M059J (cell line): ENCODE measurements at regions not wholly inside any gene's neighbourhood (a gene's known extent, or its start where the extent isn't known, plus 50 kb on each side); places are given as distances from the start of the nearest gene placed in this dataset.

Source experiments
- DNase-seq: peaks from one replicate; pipeline ENCODE4 v3.0.0-alpha.2; 2012; ENCODE audit warnings: low read depth

DNA sequence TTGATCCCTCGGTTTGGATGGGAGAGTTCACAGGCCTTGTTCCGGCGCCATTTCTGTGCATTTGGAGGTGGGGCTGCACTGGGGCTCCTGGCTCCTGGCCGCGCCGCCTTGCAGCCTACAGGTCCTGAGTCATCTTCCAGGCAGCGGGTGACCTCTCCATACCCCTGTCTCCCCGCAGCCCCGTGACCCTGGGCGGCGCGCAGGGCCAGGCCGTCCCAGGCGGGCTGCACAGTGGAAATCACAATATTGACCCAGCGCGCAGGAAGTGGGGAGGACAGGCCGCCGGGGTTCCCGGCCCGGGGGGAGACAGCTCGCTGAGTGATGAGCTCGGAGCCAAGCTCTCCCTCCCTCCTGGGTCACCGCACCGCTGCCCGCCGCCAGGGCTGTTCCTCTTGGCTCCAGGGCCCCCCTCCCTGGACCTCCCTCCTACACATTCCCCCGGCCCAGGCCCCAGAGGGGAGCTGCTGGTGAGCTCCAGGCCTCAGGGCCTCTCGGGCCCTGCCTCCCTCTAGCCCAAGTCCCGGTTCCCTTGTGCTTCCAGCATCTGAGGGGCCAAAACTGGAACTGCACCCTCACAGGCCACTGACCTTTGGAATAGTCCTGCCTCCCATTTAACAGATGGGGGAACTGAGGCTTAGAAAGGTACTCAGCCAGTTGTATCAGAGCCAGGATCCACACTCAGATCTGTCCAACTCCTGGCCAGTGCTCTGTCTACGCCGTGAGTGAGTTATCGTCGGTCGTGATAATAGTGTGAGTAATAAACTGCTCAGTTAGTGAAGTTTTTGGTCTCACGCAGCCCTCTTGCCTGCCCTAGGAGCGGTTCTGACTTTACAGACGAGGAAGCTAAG lies 142.9 kb upstream of the WNT4 start:
- DNase-seq, result no peak

GRCh38 chr1:22286491-22286890 lies 143.6 kb upstream of the WNT4 start:
- no peak for DNase-seq

DNA sequence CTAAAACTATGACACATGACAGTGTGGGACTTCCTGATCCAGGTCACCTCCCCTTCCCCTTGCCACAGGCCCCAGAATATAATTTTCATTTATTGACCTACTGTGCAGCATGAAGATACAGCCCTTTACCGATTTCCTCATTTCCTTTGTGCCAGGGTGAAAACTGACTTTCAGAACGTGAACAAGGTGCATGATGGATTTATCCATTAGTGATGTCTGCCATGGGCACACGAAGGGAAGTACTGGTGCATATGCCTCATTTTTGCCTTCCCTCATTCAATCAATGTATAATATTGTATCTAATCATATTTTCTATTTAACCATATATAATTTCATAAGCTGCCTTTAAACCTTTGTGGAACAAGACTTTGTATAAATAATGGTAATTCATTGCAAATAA lies 144.4 kb upstream of the WNT4 start:
- DNase-seq, result no peak

DNA sequence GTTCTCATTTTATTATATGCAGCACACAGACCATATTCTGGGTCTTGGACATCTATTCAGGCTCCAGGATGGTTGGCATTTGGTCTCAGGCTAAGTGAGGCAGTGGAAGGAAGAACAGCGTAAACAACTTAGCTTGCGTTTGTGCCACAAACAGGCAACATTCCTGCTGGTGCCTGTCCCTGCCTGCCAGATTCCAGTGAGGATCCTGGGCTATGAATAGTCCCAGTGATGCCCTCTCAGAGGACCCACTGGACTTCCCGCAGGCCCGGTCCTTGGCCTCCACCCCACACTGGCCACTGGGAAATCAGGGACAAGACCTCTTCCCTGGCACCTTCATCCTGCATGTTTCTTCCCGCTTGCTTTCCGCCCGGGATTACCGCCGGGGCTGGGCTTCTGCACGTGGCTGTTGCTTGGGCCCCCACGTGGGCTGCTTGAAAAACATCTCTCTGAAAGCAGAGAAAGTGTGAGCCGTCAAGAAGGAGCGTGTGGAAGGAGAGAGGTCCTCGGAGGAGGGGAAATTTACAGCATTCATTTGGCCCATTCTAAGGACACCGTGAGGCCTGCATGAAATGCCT lies 145.1 kb upstream of the WNT4 start:
- no peak for DNase-seq

- peak; percentile 70 for DNase-seq
Observed at GRCh38 chr1:22288593-22289241, 145.8 kb upstream of the WNT4 start.

DNA sequence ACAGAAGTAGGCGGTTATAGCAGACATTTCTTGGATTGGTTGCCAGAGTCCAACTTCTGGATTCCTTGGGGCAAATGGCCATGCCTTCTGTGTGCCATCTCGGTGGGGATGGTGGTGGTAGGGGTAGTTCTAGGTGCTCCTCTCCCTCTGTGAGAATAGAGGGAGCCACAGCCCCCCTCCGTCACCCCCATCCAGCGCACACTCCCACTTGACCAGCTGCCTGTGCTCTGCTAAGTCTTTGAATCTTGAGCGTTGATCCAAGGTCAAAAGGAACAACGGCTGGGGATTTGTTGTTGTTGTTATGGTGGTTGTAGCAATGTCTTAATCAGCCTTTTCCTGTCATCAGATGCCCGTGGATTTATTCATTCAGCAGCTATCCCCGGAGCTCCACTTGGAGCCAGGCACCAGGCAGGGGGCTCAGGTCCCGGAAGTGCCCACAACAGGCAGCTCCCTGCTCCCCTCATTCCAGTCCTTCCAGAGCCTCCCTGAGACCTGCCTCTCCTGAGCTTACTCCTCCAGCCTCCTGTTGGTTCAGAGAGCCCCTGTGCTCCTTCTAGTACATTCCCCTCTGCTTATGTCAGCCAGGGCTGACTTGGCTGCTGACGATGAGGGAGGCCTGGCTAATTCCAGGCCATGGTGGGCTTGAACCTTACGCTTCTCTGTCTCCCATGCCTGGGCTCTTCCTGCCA lies 146.6 kb upstream of the WNT4 start:
- peak; percentile 54 for DNase-seq

- no peak for DNase-seq
Observed at GRCh38 chr1:22290157-22290556, 147.3 kb upstream of the WNT4 start.

DNA sequence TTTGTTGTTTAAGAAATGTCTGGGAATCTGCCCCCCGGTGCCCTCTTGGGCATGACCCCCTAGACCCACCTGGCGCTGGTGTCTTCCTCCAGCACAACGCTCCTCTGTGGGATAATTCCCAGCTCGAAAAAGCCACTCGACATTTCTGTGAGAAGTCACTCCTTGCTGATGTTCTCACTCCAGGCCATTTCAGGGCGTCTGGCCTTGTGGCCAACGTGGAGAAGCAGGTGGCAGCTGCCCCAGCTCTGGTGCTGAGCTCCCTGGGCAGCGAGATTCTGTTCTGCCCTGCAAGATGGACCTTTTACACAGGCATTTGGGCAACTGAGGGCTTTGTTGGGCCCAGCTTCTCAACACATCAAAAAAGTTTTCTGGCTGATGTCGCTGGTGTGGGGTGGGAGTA lies 147.7 kb upstream of the WNT4 start:
- DNase-seq, result no peak

DNA sequence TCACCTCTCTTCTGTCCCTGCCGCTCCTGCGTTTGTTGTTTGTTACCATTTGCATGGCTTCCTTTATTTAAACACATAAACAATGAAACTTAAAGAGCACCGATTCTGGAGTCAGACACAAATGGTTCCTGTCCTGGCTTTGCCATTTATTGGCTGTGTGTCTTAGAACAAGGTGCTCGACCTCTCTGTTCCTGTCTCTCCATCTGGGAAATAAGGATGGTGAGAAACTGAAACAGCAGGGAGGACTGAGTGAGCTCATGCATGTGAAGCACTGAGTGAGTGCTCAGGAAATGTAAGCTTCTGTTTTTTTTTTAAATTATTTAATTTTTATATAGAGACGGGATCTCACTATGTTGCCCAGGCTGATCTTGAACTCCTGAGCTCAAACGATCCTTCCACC lies 148.2 kb upstream of the WNT4 start:
- no peak for DNase-seq

DNA sequence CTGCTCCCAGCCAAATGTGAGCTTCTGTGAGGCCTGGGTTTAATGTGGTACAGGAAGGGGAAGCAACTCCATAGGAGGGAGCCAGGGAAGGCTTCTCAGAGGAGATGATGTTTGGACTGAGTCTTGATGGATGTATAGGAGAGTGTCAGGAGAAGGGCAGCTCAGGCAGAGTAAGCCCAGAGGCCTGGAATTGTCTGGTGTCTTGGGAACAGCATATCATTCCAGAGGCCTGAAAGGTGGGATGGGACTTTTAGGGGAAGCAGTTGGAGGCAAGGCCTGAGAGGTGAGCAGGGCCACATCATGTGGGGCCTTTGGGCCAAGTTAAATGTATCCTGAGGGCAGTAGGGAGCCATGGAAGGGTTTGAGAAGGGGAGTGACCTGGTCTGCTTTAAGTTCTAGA lies 148.6 kb upstream of the WNT4 start:
- DNase-seq, result no peak

- no peak for DNase-seq
Observed at GRCh38 chr1:22292011-22292788, 149.3 kb upstream of the WNT4 start.

DNA sequence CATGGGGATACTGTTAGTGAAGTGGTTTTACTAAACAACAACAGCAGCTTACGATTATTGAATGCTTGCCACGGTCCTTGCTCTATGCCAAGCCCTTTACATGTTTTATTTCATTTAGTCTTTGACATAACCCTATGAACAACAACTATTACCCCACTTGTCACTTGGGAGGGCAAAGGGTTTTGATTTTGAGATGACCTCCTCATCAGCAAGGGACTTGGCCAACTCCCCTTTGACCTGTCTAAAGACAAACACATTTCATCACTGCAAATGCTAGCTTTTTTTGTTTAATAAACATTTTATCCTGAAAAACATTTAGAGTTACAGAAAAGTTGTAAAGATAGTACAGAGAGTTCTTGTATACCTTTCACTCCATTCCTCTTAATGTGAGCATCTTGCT lies 152.5 kb upstream of the WNT4 start:
- DNase-seq, result no peak

GRCh38 chr1:22295856-22296255 lies 153.0 kb upstream of the WNT4 start:
- no peak for DNase-seq

GRCh38 chr1:22296701-22297591 lies 154.0 kb upstream of the WNT4 start:
- DNase-seq, result peak; percentile 23

- no peak for DNase-seq
Observed at GRCh38 chr1:22297999-22298398, 153.7 kb upstream of the ZBTB40 start.

DNA sequence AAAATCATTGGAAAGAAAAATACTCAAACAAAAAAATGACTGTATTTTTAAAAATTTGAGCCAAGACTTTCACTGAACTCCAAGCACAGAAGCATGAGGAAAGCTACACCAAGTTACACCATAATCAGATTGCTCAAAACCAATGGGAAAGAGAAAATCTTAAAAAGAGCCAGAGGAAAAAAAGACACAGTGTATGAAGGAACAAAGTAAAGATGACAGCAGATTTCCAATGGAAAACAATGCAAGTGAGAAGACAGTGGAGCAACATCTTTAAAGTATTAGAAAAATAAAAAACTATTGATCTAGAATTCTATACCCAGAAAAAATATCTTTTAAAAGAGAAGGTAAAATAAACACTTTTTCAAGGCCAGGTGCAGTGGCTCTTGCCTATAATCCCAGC lies 147.8 kb upstream of the ZBTB40 start:
- no peak for DNase-seq

DNA sequence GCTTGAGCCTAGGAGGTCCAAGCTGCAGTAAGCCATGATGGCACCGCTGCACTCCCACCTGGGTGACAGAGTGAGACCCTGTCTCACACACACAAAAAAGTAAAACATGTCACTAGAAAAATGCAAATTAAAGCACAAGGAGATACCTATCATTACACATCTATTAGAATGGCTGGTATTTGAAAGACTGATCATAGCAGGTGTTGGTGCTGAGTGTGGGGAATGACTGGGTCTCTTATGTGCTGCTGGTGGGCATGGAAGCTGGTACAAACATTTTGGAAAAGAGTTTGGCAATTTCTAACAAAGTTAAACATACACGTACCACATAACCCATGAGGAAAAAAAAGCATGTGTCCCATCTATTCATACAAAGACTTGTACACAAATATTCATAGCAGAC lies 142.1 kb upstream of the ZBTB40 start:
- no peak for DNase-seq

GRCh38 chr1:22311461-22311860 lies 140.2 kb upstream of the ZBTB40 start:
- DNase-seq, result no peak

GRCh38 chr1:22313321-22313720 lies 138.3 kb upstream of the ZBTB40 start:
- no peak for DNase-seq

DNA sequence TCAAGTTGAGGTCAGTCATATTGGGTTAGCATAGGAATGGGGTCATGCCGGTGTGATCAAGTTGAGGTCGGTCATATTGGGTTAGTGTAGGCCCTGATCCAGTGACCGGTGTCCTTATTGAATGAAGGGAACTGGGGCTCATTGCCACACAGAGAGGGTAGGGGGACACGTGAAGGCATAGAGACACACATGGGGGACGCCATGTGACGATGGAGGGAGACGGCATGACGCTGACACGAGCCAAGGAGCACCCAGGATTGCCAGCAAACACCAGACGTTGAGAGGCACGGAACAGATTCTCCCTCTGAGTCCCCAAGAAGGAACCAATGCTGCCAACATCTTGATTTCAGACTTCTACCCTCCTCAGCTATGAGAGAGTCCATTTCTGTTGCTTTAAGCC lies 136.9 kb upstream of the ZBTB40 start:
- no peak for DNase-seq
